Gastroesophageal sphincter (tissue), 3 donors: ENCODE measurements at regions not wholly inside any gene's neighbourhood (a gene's known extent, or its start where the extent isn't known, plus 50 kb on each side); places are given as distances from the start of the nearest gene placed in this dataset.

Experiments
- CTCF ChIP-seq, 4 experiments: fragments of 200-600 bp in 2 of 4; fragments of 450-650 bp in 2 of 4; sonication (generic) in 1 of 4; IDR thresholded peaks; one replicate each; pipeline ENCODE4 v1.5.1; 2017 to 2019; ENCODE audit warnings: antibody characterized with exemption in 4 of 4, mild to moderate bottlenecking in 2 of 4, moderate library complexity in 2 of 4
- POLR2A ChIP-seq, 2 donors: fragments of 450-650 bp; IDR thresholded peaks; one replicate each; pipeline ENCODE4 v1.6.1; 2017; ENCODE audit warnings: antibody characterized with exemption in 2 of 2, mild to moderate bottlenecking in 2 of 2, moderate library complexity in 1 of 2

- no peak for TF ChIP-seq CTCF (IDR thresholded peaks at IDR 0.05)
- TF ChIP-seq POLR2A (IDR thresholded peaks at IDR 0.05): no peak
Observed at GRCh38 chr3:19808834-19809233, 125.2 kb downstream of the EFHB start.
